ENCODE measurements at regions not wholly inside any gene's neighbourhood (a gene's known extent, or its start where the extent isn't known, plus 50 kb on each side); places are given as distances from the start of the nearest gene placed in this dataset.

- Histone ChIP-seq H3K56ac (replicated peaks; ENCODE audit: insufficient read length, low read depth, low read length) (no peak overlapping the region), H3K27me3 (replicated peaks in 1 of 4; ENCODE audit: control insufficient read depth in 3 of 4, extremely low read depth in 1 of 4, insufficient read depth in 3 of 4, low read length in 3 of 4) (no peaks in the 10 kb centered on the region), H3K23me2 (ENCODE audit: low read depth, low read length) (no peaks in the 10 kb centered on the region), H3K14ac (ENCODE audit: insufficient read length) (no peak overlapping the region), H2AK5ac (ENCODE audit: low read depth, low read length) (no peak overlapping the region), H4K5ac (ENCODE audit: insufficient read length, low read depth, low read length) (no peak overlapping the region), H4K20me1 (replicated peaks in 1 of 2; ENCODE audit: control insufficient read depth in 1 of 2, insufficient read depth in 2 of 2, low read length in 2 of 2) (no peaks in the 10 kb centered on the region), H2BK20ac (ENCODE audit: low read length) (no peak overlapping the region), H2BK12ac (ENCODE audit: low read depth, low read length) (no peak overlapping the region), H3K9ac (replicated peaks in 1 of 4; ENCODE audit: extremely low read depth in 1 of 4, low read depth in 3 of 4, low read length in 3 of 4) (no peak overlapping the region), H3K79me2 (ENCODE audit: control insufficient read depth in 1 of 2, insufficient read depth in 2 of 2, low read length in 2 of 2) (no peaks in the 10 kb centered on the region), H3K23ac (ENCODE audit: insufficient read length) (no peak overlapping the region), H3K4me2 (ENCODE audit: insufficient read depth in 1 of 2, low read depth in 2 of 2, low read length in 2 of 2) (no peak overlapping the region), H3K27ac (ENCODE audit: low read depth, low read length) (no peak overlapping the region), H3K4me3 (ENCODE audit: extremely low read depth in 1 of 4, insufficient read depth in 2 of 4, low read depth in 3 of 4, low read length in 4 of 4) (no peak overlapping the region), H4K8ac (ENCODE audit: extremely low read depth, insufficient read depth, low read length) (no peak overlapping the region), H3K9me3 (ENCODE audit: insufficient read depth in 2 of 2, low read depth in 1 of 2, low read length in 1 of 2) (peaks cover 43 to 54% of the 10 kb centered on the region in 2 experiments), H2BK15ac (ENCODE audit: low read length) (no peak overlapping the region), H3K36me3 (ENCODE audit: control insufficient read depth in 2 of 4, insufficient read depth in 4 of 4, low read length in 3 of 4) (no peaks in the 10 kb centered on the region), H2BK120ac (replicated peaks; ENCODE audit: low read depth, low read length) (no peak overlapping the region), H2BK5ac (ENCODE audit: low read depth, low read length) (no peak overlapping the region), H3K4me1 (replicated peaks in 1 of 4; ENCODE audit: control insufficient read depth in 3 of 4, insufficient read depth in 4 of 4, low read length in 3 of 4) (no peaks in the 10 kb centered on the region), H3K4ac (replicated peaks; ENCODE audit: insufficient read length, low read depth, low read length) (no peak overlapping the region), H3K18ac (ENCODE audit: extremely low read depth, low read length) (no peak overlapping the region), H2AFZ (ENCODE audit: low read length) (no peak overlapping the region), H3K79me1 (ENCODE audit: low read depth, low read length) (no peaks in the 10 kb centered on the region), H4K91ac (replicated peaks; ENCODE audit: insufficient read length, low read length) (no peak overlapping the region)
- WGBS, 2 experiments (ENCODE audit: extremely low coverage in 1 of 2, insufficient coverage in 1 of 2, insufficient read length in 1 of 2, insufficient replicate concordance in 2 of 2, low coverage in 1 of 2, low lambda C conversion rate in 2 of 2, missing lambda C conversion rate in 1 of 2) = 83% methylated on average over 7 of the region's 7 CpGs; no CpG with 5 or more reads in 1 of the 2 experiments
- DNase-seq (ENCODE audit: low read depth in 1 of 2, low spot score in 2 of 2) = no peak
- POLR2A ChIA-PET (ENCODE audit: partially characterized antibody) = no interaction called here
- CTCF ChIA-PET (ENCODE audit: partially characterized antibody) = no interaction called here
- FAIRE-seq = no peak
These were observed 53.6 kb upstream of the OR5D13 start for GRCh38 chr11:55719608-55720160.
